Stimulated activated naive CD8-positive, alpha-beta T cell treated with anti-CD3 and anti-CD28 coated beads, Interleukin-15, Interleukin-2, amounts not matched to agents 100 ng/mL and 50 ng/mL, for 24 hours (primary cell): ENCODE measurements at regions not wholly inside any gene's neighbourhood (a gene's known extent, or its start where the extent isn't known, plus 50 kb on each side); places are given as distances from the start of the nearest gene placed in this dataset.

ENCODE experiments used
- H3K27ac Mint-ChIP-seq: one replicate; pipeline ENCODE4 v1.8.0; 2021; ENCODE audit warnings: mild to moderate bottlenecking, mixed read lengths
- H3K27me3 Mint-ChIP-seq: one replicate; pipeline ENCODE4 v1.8.0; 2021; ENCODE audit warnings: mixed read lengths
- H3K36me3 Mint-ChIP-seq: one replicate; pipeline ENCODE4 v1.8.0; 2021; ENCODE audit warnings: low read depth, mixed read lengths
- H3K4me1 Mint-ChIP-seq: one replicate; pipeline ENCODE4 v1.8.0; 2021; ENCODE audit warnings: low read depth, mixed read lengths
- H3K4me3 Mint-ChIP-seq: one replicate; pipeline ENCODE4 v1.8.0; 2021; ENCODE audit warnings: mild to moderate bottlenecking, mixed read lengths
- H3K9me3 Mint-ChIP-seq: one replicate; pipeline ENCODE4 v1.8.0; 2021; ENCODE audit warnings: mixed read lengths

- Mint-ChIP-seq H3K36me3 (no peaks in the 10 kb centered on the region), H3K27me3 (no peaks in the 10 kb centered on the region), H3K27ac (no peak overlapping the region), H3K9me3 (no peaks in the 10 kb centered on the region), H3K4me3 (no peak overlapping the region), H3K4me1 (peaks cover 27% of the 10 kb centered on the region)
Observed at GRCh38 chr6:159118924-159119323, 50.3 kb upstream of the FNDC1 start.

GRCh38 chr6:159117563-159117962 is 51.6 kb upstream of the FNDC1 start:
- H3K27ac Mint-ChIP-seq = peak overlapping the region; percentile 62
- H3K9me3 Mint-ChIP-seq = no peaks in the 10 kb centered on the region
- H3K36me3 Mint-ChIP-seq = no peaks in the 10 kb centered on the region
- no peak overlapping the region for H3K4me3 Mint-ChIP-seq
- H3K4me1 Mint-ChIP-seq = peaks cover 30% of the 10 kb centered on the region
- no peaks in the 10 kb centered on the region for H3K27me3 Mint-ChIP-seq

GRCh38 chr6:159117046-159117445 is 52.2 kb upstream of the FNDC1 start:
- no peak overlapping the region for H3K4me3 Mint-ChIP-seq
- H3K9me3 Mint-ChIP-seq = no peaks in the 10 kb centered on the region
- peak overlapping the region; percentile 62 for H3K27ac Mint-ChIP-seq
- H3K36me3 Mint-ChIP-seq = no peaks in the 10 kb centered on the region
- H3K4me1 Mint-ChIP-seq = peaks cover 30% of the 10 kb centered on the region
- no peaks in the 10 kb centered on the region for H3K27me3 Mint-ChIP-seq

GRCh38 chr6:159116343-159116742 is 52.9 kb upstream of the FNDC1 start:
- no peak overlapping the region for H3K27ac Mint-ChIP-seq
- no peaks in the 10 kb centered on the region for H3K36me3 Mint-ChIP-seq
- peaks cover 30% of the 10 kb centered on the region for H3K4me1 Mint-ChIP-seq
- H3K27me3 Mint-ChIP-seq = no peaks in the 10 kb centered on the region
- no peaks in the 10 kb centered on the region for H3K9me3 Mint-ChIP-seq
- H3K4me3 Mint-ChIP-seq = no peak overlapping the region

- H3K36me3 Mint-ChIP-seq = no peaks in the 10 kb centered on the region
- no peak overlapping the region for H3K27ac Mint-ChIP-seq
- no peaks in the 10 kb centered on the region for H3K9me3 Mint-ChIP-seq
- no peaks in the 10 kb centered on the region for H3K27me3 Mint-ChIP-seq
- H3K4me1 Mint-ChIP-seq = peaks cover 43% of the 10 kb centered on the region
- no peak overlapping the region for H3K4me3 Mint-ChIP-seq
Observed at GRCh38 chr6:159114569-159114968, 54.6 kb upstream of the FNDC1 start.

GRCh38 chr6:159113223-159113622 is 56.0 kb upstream of the FNDC1 start:
- Mint-ChIP-seq H3K27ac (no peak overlapping the region), H3K4me1 (peaks cover 50% of the 10 kb centered on the region), H3K27me3 (no peaks in the 10 kb centered on the region), H3K9me3 (no peaks in the 10 kb centered on the region), H3K4me3 (no peak overlapping the region), H3K36me3 (no peaks in the 10 kb centered on the region)

GRCh38 chr6:159112714-159113113 is 56.5 kb upstream of the FNDC1 start:
- H3K4me3 Mint-ChIP-seq = no peak overlapping the region
- peaks cover 55% of the 10 kb centered on the region for H3K4me1 Mint-ChIP-seq
- no peaks in the 10 kb centered on the region for H3K36me3 Mint-ChIP-seq
- no peaks in the 10 kb centered on the region for H3K27me3 Mint-ChIP-seq
- H3K9me3 Mint-ChIP-seq = no peaks in the 10 kb centered on the region
- no peak overlapping the region for H3K27ac Mint-ChIP-seq

GRCh38 chr6:159110748-159111147 is 58.5 kb upstream of the FNDC1 start:
- Mint-ChIP-seq H3K4me3 (no peak overlapping the region), H3K4me1 (peaks cover 69% of the 10 kb centered on the region), H3K9me3 (no peaks in the 10 kb centered on the region), H3K36me3 (no peaks in the 10 kb centered on the region), H3K27ac (peak overlapping the region; percentile 73), H3K27me3 (no peaks in the 10 kb centered on the region)

GRCh38 chr6:159110013-159110412 is 59.2 kb upstream of the FNDC1 start:
- Mint-ChIP-seq H3K27ac (peak overlapping the region; percentile 2), H3K27me3 (no peaks in the 10 kb centered on the region), H3K4me3 (no peak overlapping the region), H3K4me1 (peaks cover 73% of the 10 kb centered on the region), H3K9me3 (no peaks in the 10 kb centered on the region), H3K36me3 (no peaks in the 10 kb centered on the region)

- Mint-ChIP-seq H3K36me3 (no peaks in the 10 kb centered on the region), H3K9me3 (no peaks in the 10 kb centered on the region), H3K27ac (peak overlapping the region; percentile 2), H3K4me1 (peaks cover 75% of the 10 kb centered on the region), H3K27me3 (no peaks in the 10 kb centered on the region), H3K4me3 (no peak overlapping the region)
Observed at GRCh38 chr6:159109391-159109790, 59.8 kb upstream of the FNDC1 start.

- Mint-ChIP-seq H3K27me3 (no peaks in the 10 kb centered on the region), H3K27ac (peak overlapping the region; percentile 92), H3K9me3 (no peaks in the 10 kb centered on the region), H3K4me3 (peak overlapping the region; percentile 81), H3K4me1 (peaks cover 77% of the 10 kb centered on the region), H3K36me3 (no peaks in the 10 kb centered on the region)
Observed at GRCh38 chr6:159108426-159108985, 60.7 kb upstream of the FNDC1 start.

GRCh38 chr6:159107451-159108260 is 61.5 kb upstream of the FNDC1 start:
- H3K27ac Mint-ChIP-seq = peak overlapping the region; percentile 92
- no peaks in the 10 kb centered on the region for H3K36me3 Mint-ChIP-seq
- peak overlapping the region; percentile 81 for H3K4me3 Mint-ChIP-seq
- peaks cover 86% of the 10 kb centered on the region for H3K4me1 Mint-ChIP-seq
- no peaks in the 10 kb centered on the region for H3K27me3 Mint-ChIP-seq
- H3K9me3 Mint-ChIP-seq = no peaks in the 10 kb centered on the region

GRCh38 chr6:159106627-159107241 is 61.9 kb upstream of the TAGAP start:
- peaks cover 95% of the 10 kb centered on the region for H3K4me1 Mint-ChIP-seq
- H3K27ac Mint-ChIP-seq = peak overlapping the region; percentile 92
- no peaks in the 10 kb centered on the region for H3K36me3 Mint-ChIP-seq
- H3K4me3 Mint-ChIP-seq = peak overlapping the region; percentile 81
- H3K27me3 Mint-ChIP-seq = no peaks in the 10 kb centered on the region
- H3K9me3 Mint-ChIP-seq = no peaks in the 10 kb centered on the region

GRCh38 chr6:159105716-159106115 is 60.9 kb upstream of the TAGAP start:
- Mint-ChIP-seq H3K4me1 (peaks cover 98% of the 10 kb centered on the region), H3K36me3 (no peaks in the 10 kb centered on the region), H3K9me3 (no peaks in the 10 kb centered on the region), H3K27me3 (no peaks in the 10 kb centered on the region), H3K4me3 (peak overlapping the region; percentile 32), H3K27ac (peak overlapping the region; percentile 92)

GRCh38 chr6:159104931-159105330 is 60.1 kb upstream of the TAGAP start:
- Mint-ChIP-seq H3K27me3 (no peaks in the 10 kb centered on the region), H3K4me1 (peaks cover 98% of the 10 kb centered on the region), H3K27ac (peak overlapping the region; percentile 95), H3K4me3 (peak overlapping the region; percentile 68), H3K9me3 (no peaks in the 10 kb centered on the region), H3K36me3 (no peaks in the 10 kb centered on the region)
